Activated naive CD4-positive, alpha-beta T cell treated with anti-CD3 and anti-CD28 coated beads for 36 hours (primary cell): ENCODE measurements at regions not wholly inside any gene's neighbourhood (a gene's known extent, or its start where the extent isn't known, plus 50 kb on each side); places are given as distances from the start of the nearest gene placed in this dataset.

Experiments
- CTCF ChIA-PET: fragments of 350-600 bp; sonication (Branson Sonifier 250); formaldehyde crosslinking; loops from one replicate; lab custom pipeline; 2021; ENCODE audit warnings: antibody characterized with exemption; lab: Charles Lee
- DNase-seq: peaks from one replicate; pipeline ENCODE4 v3.0.0-alpha.2; 2020
- H3K27ac Mint-ChIP-seq: one replicate; pipeline ENCODE4 v1.8.0; 2021; ENCODE audit warnings: mild to moderate bottlenecking, mixed read lengths
- H3K27me3 Mint-ChIP-seq: one replicate; pipeline ENCODE4 v1.8.0; 2021; ENCODE audit warnings: low read depth, mixed read lengths
- H3K36me3 Mint-ChIP-seq: one replicate; pipeline ENCODE4 v1.8.0; 2021; ENCODE audit warnings: low read depth, mixed read lengths
- H3K4me1 Mint-ChIP-seq: one replicate; pipeline ENCODE4 v1.8.0; 2021; ENCODE audit warnings: low read depth, mixed read lengths
- H3K4me3 Mint-ChIP-seq: one replicate; pipeline ENCODE4 v1.8.0; 2021; ENCODE audit warnings: mild to moderate bottlenecking, moderate library complexity, mixed read lengths
- H3K9me3 Mint-ChIP-seq: one replicate; pipeline ENCODE4 v1.8.0; 2021; ENCODE audit warnings: mixed read lengths
- intact Hi-C: fragments of 100-400 bp; cut with micrococcal nuclease; formaldehyde crosslinking; loops from one replicate; pipeline ENCODE4 v1.15.1; 2023

DNA sequence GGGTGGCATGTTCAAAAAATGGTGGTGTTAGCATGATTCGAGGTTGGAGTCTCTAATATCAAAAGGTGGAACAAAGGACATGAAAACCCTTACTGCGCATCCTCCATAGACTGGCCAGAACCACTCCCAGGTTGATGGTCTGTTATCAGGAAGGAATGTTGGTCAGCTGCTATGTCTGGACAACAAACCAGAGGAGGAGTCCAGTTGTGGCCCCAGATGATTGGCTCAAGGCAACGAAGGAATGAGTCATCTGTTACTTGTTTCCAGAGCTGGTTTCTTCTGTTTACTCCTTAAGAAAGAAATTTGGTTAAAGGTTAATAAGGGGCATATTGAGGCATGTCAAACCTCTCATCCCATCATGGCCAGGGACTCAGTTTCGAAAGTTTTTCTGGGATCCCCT lies 56.8 kb upstream of the GRIA4 start:
- no peak overlapping the region for H3K4me3 Mint-ChIP-seq
- H3K9me3 Mint-ChIP-seq: no peaks in the 10 kb centered on the region
- H3K36me3 Mint-ChIP-seq: no peaks in the 10 kb centered on the region
- CTCF ChIA-PET: no interaction called here
- intact Hi-C loops: no loop called here
- H3K4me1 Mint-ChIP-seq: no peaks in the 10 kb centered on the region
- H3K27ac Mint-ChIP-seq: no peak overlapping the region
- DNase-seq: no peak
- peaks cover 2% of the 10 kb centered on the region for H3K27me3 Mint-ChIP-seq

DNA sequence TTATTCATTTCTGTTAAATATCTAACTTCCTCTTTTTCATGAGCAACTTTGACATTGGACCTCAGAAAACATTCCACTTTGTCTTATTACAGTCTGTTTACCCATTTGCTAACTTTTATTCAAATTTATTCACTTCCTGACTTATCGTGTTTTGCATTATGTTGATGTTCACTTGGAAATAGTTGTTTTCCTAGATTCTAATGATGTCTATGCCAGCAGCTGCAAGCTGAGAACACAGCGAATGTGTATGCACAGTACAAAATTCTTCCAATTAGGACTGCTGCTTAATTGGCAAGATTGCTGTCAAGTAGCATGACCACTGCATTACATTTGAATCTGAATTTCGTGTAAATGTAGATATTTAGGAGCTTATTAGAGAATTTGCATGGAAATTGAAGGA lies 61.5 kb upstream of the GRIA4 start:
- Mint-ChIP-seq H3K27ac (no peak overlapping the region), H3K36me3 (no peaks in the 10 kb centered on the region), H3K4me1 (no peaks in the 10 kb centered on the region), H3K27me3 (no peaks in the 10 kb centered on the region), H3K4me3 (no peak overlapping the region), H3K9me3 (no peaks in the 10 kb centered on the region)
- intact Hi-C loops: no loop called here
- CTCF ChIA-PET: no interaction called here
- no peak for DNase-seq

DNA sequence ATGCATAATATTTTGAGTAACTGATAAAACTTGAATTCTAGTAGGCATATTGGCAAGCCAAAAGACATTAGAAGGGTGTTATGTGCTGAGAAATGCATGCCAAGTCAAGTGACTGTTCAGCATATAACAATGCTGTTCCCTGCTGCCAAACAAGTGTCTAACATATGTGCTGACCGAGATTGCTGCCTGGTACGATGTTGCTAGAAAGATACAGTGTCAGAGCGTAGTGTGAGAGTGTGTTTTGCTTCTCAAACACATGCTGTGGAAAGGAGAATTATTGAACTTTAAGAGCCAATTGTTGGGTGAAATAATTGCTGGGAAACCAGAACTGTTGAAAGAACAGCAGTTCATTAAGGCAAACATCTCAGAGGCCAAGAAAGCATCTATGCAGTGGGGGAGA lies 71.3 kb upstream of the GRIA4 start:
- H3K4me3 Mint-ChIP-seq: no peak overlapping the region
- H3K36me3 Mint-ChIP-seq: no peaks in the 10 kb centered on the region
- CTCF ChIA-PET: no interaction called here
- no peaks in the 10 kb centered on the region for H3K4me1 Mint-ChIP-seq
- intact Hi-C loops: no loop called here
- no peak for DNase-seq
- no peak overlapping the region for H3K27ac Mint-ChIP-seq
- H3K9me3 Mint-ChIP-seq: no peaks in the 10 kb centered on the region
- H3K27me3 Mint-ChIP-seq: no peaks in the 10 kb centered on the region

DNA sequence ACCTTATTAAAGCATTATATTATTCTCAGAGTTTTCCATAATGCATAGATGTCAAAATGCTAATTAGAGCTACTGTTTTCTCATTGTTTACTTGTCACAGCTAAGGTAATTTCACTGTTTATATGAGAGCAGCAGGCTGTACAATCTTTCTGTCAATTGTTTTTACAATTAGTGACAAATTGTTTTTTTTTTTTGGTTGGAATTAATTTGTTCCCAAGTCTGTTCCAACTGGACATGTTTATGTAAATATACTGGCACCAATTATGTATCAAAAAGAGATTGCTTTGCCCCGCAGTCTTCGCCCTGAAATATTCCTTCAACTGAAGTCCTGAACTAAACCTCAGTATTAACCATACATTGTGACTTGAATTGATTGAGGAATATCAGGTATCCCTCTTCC lies 72.3 kb upstream of the GRIA4 start:
- H3K4me3 Mint-ChIP-seq: no peak overlapping the region
- H3K27ac Mint-ChIP-seq: no peak overlapping the region
- no peak for DNase-seq
- no peaks in the 10 kb centered on the region for H3K4me1 Mint-ChIP-seq
- CTCF ChIA-PET: interaction anchor here (0.6 kb wide), 2 partner anchors 115 to 1105 kb away, joined by 3 to 4 read pairs; no protein-coding TSS in a partner anchor
- no peaks in the 10 kb centered on the region for H3K36me3 Mint-ChIP-seq
- intact Hi-C loops: no loop called here
- peaks cover 2% of the 10 kb centered on the region for H3K27me3 Mint-ChIP-seq
- no peaks in the 10 kb centered on the region for H3K9me3 Mint-ChIP-seq

GRCh38 chr11:105524286-105524685 lies 85.6 kb upstream of the GRIA4 start:
- H3K9me3 Mint-ChIP-seq: peaks cover 3% of the 10 kb centered on the region
- H3K4me1 Mint-ChIP-seq: no peaks in the 10 kb centered on the region
- no peak for DNase-seq
- no peak overlapping the region for H3K27ac Mint-ChIP-seq
- CTCF ChIA-PET: no interaction called here
- intact Hi-C loops: no loop called here
- H3K36me3 Mint-ChIP-seq: no peaks in the 10 kb centered on the region
- peaks cover 3% of the 10 kb centered on the region for H3K27me3 Mint-ChIP-seq
- H3K4me3 Mint-ChIP-seq: no peak overlapping the region

DNA sequence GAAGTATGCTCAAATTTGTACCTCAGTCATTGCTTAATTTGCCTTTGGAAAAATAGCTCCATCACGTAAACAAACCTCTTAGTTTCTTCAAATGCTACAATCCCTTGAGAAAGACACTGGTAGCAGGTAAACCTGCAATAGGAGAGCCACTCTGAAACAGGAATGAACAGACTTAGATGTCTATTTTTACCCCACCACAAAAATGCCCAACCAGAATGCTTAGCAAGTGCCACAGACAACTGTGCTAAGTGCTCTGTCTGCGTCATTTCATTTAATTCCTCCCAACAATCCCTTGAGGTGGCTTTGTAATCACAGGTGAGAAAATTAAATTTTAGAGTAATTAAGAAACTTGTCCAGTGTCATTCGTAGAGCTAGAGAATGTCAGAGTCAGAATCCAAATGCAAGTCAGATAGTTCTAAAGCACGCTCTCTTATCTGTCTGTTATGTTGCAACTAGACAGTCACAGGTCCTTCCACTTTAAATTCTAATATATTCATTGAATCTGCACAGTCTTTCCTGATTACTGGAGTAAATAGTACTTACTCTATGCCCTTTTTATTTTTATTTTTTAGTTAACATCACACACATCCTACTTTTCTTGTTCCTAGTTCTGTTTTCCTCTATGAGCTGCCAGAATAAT lies 89.0 kb upstream of the GRIA4 start:
- no peak for DNase-seq
- CTCF ChIA-PET: no interaction called here
- Mint-ChIP-seq H3K36me3 (no peaks in the 10 kb centered on the region), H3K27me3 (peaks cover 3% of the 10 kb centered on the region), H3K27ac (no peak overlapping the region), H3K4me1 (no peaks in the 10 kb centered on the region), H3K9me3 (peaks cover 2% of the 10 kb centered on the region), H3K4me3 (no peak overlapping the region)
- intact Hi-C loops: no loop called here

DNA sequence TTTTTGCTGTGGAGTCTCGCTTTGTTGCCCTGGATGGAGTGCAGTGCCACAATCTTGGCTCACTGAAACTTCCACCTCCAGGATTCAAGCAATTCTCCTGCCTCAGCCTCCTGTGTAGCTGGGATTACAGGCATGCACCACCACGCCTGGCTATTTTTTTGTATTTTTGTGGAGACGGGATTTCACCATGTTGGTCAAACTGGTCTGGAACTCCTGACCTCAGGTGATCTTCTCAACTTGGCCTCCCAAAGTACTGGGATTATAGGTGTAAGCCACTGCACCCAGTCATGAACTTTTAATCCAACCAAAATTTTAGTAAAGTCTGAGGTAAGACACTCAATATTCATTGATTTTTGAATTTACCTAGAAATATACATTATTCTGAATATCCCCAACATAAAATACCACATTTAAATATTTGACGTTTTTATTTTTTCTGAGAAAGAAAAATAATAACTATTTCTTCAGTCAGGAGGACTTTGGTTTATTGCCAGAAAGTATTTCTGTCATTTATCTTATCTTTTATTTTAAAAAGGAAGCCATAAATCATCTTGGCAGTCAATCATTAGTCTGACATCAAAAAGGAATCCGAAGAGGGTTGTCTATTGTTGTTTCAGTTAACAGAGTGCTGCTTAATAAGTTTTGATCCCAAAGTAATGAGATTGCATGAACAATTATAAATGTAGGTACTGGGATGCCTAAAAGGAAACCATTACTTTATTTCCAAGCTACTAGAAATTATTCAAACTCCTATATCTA lies 102.2 kb upstream of the GRIA4 start:
- H3K36me3 Mint-ChIP-seq: no peaks in the 10 kb centered on the region
- no peak overlapping the region for H3K4me3 Mint-ChIP-seq
- intact Hi-C loops: no loop called here
- H3K9me3 Mint-ChIP-seq: no peaks in the 10 kb centered on the region
- CTCF ChIA-PET: interaction anchor here (0.7 kb wide), 1 partner anchor 302 kb away, joined by 3 read pairs; no protein-coding TSS in a partner anchor
- no peaks in the 10 kb centered on the region for H3K27me3 Mint-ChIP-seq
- no peak overlapping the region for H3K27ac Mint-ChIP-seq
- DNase-seq: no peak
- no peaks in the 10 kb centered on the region for H3K4me1 Mint-ChIP-seq

- no peak overlapping the region for H3K4me3 Mint-ChIP-seq
- CTCF ChIA-PET: no interaction called here
- H3K4me1 Mint-ChIP-seq: no peaks in the 10 kb centered on the region
- H3K27ac Mint-ChIP-seq: no peak overlapping the region
- no peaks in the 10 kb centered on the region for H3K9me3 Mint-ChIP-seq
- intact Hi-C loops: no loop called here
- DNase-seq: no peak
- H3K36me3 Mint-ChIP-seq: no peaks in the 10 kb centered on the region
- H3K27me3 Mint-ChIP-seq: peaks cover 4% of the 10 kb centered on the region
These were observed 117.9 kb upstream of the GRIA4 start for GRCh38 chr11:105492010-105492409.

DNA sequence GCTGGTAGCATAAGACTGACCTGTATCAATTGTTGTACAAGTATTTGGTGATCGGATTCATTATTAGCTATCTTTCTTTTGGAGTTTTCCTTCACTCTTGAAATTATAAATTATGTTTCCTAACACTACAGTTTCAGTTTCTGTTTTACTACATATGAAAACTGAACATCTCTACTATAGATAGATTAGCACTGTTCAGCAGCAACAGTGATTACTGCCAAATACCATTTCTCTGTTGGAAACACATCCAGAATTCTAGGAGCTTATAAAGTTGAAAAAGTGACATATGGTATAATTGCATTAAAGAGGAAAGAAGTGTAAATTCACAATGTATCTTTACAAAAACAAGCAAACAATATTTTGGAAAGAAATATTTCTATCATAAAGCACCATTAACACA lies 118.5 kb upstream of the GRIA4 start:
- H3K9me3 Mint-ChIP-seq: no peaks in the 10 kb centered on the region
- peaks cover 4% of the 10 kb centered on the region for H3K27me3 Mint-ChIP-seq
- intact Hi-C loops: no loop called here
- H3K36me3 Mint-ChIP-seq: no peaks in the 10 kb centered on the region
- CTCF ChIA-PET: no interaction called here
- no peak overlapping the region for H3K4me3 Mint-ChIP-seq
- no peaks in the 10 kb centered on the region for H3K4me1 Mint-ChIP-seq
- no peak overlapping the region for H3K27ac Mint-ChIP-seq
- no peak for DNase-seq

DNA sequence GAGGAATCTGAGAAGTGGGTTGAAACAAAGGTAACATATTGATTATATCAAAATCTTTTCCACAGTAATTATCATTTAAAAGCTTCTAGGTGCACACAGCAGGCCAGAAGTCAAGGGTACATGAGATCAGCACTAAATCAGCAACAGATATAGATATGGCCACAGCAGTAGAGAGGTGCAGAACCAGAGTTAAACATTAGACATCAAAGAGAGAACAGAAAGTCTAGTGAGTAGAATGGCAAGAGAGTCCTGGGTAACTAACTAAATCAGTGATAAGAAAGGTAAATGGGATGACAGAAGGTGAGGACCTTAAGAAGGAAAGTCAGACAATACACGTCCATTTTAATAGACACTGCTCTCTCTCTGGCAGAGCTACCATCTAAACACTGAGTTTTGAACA lies 119.5 kb upstream of the GRIA4 start:
- Mint-ChIP-seq H3K36me3 (no peaks in the 10 kb centered on the region), H3K9me3 (no peaks in the 10 kb centered on the region), H3K27me3 (peaks cover 4% of the 10 kb centered on the region), H3K4me1 (no peaks in the 10 kb centered on the region), H3K27ac (no peak overlapping the region), H3K4me3 (no peak overlapping the region)
- intact Hi-C loops: no loop called here
- no peak for DNase-seq
- CTCF ChIA-PET: no interaction called here

DNA sequence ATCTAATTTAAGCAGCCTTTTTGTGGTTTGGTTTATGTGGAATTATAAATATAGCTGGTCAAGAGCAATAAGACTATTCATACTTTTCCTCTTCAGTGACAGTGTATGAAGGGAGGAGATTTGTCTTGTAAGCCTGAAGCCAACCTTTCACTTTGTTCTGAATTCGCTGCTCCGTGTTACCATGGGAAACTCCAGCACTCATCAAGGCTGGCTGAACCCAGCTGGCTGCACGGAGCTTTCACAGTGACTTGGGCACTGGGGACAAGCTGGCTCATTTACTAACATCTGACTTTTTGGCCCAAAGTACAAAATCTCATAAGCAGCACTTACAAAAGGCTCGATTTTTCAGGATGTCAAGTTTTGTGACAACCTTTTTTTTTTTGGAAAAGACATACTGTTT lies 120.4 kb upstream of the GRIA4 start:
- H3K4me3 Mint-ChIP-seq: no peak overlapping the region
- no peak overlapping the region for H3K27ac Mint-ChIP-seq
- CTCF ChIA-PET: no interaction called here
- H3K9me3 Mint-ChIP-seq: no peaks in the 10 kb centered on the region
- no peak for DNase-seq
- H3K27me3 Mint-ChIP-seq: peaks cover 4% of the 10 kb centered on the region
- H3K4me1 Mint-ChIP-seq: no peaks in the 10 kb centered on the region
- H3K36me3 Mint-ChIP-seq: no peaks in the 10 kb centered on the region
- intact Hi-C loops: no loop called here

GRCh38 chr11:105486929-105487328 lies 122.9 kb upstream of the GRIA4 start:
- peaks cover 4% of the 10 kb centered on the region for H3K27me3 Mint-ChIP-seq
- H3K4me3 Mint-ChIP-seq: no peak overlapping the region
- DNase-seq: no peak
- H3K36me3 Mint-ChIP-seq: no peaks in the 10 kb centered on the region
- CTCF ChIA-PET: no interaction called here
- intact Hi-C loops: no loop called here
- H3K4me1 Mint-ChIP-seq: no peaks in the 10 kb centered on the region
- no peak overlapping the region for H3K27ac Mint-ChIP-seq
- no peaks in the 10 kb centered on the region for H3K9me3 Mint-ChIP-seq

DNA sequence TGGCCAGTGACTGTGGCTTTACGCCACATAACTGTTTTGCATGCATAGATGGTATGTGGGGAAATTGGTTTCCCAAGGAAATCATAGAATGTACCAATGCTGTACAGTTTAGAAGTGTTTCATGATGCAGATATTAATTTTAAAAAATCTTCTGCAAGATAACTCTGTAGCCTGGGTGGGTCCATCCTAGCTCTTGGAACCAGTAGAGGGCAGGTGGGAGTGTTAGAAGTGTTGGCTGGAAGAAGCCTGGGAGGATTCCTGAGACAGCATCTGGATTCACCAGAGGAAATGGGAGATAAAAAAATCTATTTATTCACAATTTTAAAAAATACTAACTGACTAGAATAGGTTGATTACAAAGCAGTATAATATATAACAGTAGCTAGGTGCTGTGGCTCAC lies 139.9 kb upstream of the GRIA4 start:
- H3K4me3 Mint-ChIP-seq: no peak overlapping the region
- DNase-seq: no peak
- H3K36me3 Mint-ChIP-seq: no peaks in the 10 kb centered on the region
- H3K4me1 Mint-ChIP-seq: no peaks in the 10 kb centered on the region
- intact Hi-C loops: no loop called here
- no peaks in the 10 kb centered on the region for H3K27me3 Mint-ChIP-seq
- H3K9me3 Mint-ChIP-seq: no peaks in the 10 kb centered on the region
- CTCF ChIA-PET: no interaction called here
- H3K27ac Mint-ChIP-seq: no peak overlapping the region
